Adipose tissue (tissue), 3 donors: ENCODE measurements at regions not wholly inside any gene's neighbourhood (a gene's known extent, or its start where the extent isn't known, plus 50 kb on each side); places are given as distances from the start of the nearest gene placed in this dataset.
"Not testable (repeated sequence)": the region's sequence is repeated elsewhere in the genome, so short reads cannot be mapped to it uniquely, and the experiment has no call there.

Source experiments
- H3K27ac ChIP-seq: one replicate; pipeline ENCODE4 v1.5.1; 2013; ENCODE audit warnings: low read depth, low read length
- WGBS, 3 donors: extraction: QIAGEN DNeasy Blood & Tissue Kit; methylation state at CpG; one replicate each; pipeline ENCODE4 v1.1.7; 2013; 5-methylcytosine and 5-hydroxymethylcytosine counted together
- donor health status: healthy with polysubstance abuse.
- donor health status: Bipolar disorder and iron deficiency.
- donor health status: healthy.

GRCh38 chr18:25553631-25554263 lies 201.8 kb upstream of the ZNF521 start:
- 75 to 95% (median 86%) methylated on average over 1 of the region's 1 CpG for WGBS, 3 donors
- H3K27ac ChIP-seq: no peak overlapping the region

GRCh38 chr18:25544546-25545287 lies 192.8 kb upstream of the ZNF521 start:
- no peak overlapping the region for H3K27ac ChIP-seq
- WGBS, 3 donors: 56 to 72% (median 58%) methylated on average over 2 of the region's 2 CpGs

GRCh38 chr18:25538175-25538922 lies 186.4 kb upstream of the ZNF521 start:
- H3K27ac ChIP-seq: no peak overlapping the region
- WGBS, 3 donors: 82 to 93% (median 92%) methylated on average over 7 of the region's 7 CpGs

- no peak overlapping the region for H3K27ac ChIP-seq
- WGBS, 3 donors: 62 to 90% (median 87%) methylated on average over 1 of the region's 1 CpG
These were observed 183.5 kb upstream of the ZNF521 start for GRCh38 chr18:25535495-25535894.

- no peak overlapping the region for H3K27ac ChIP-seq
- WGBS, 3 donors: 49 to 62% (median 61%) methylated on average over 1 of the region's 1 CpG
These were observed 182.4 kb upstream of the ZNF521 start for GRCh38 chr18:25534401-25534800.

DNA sequence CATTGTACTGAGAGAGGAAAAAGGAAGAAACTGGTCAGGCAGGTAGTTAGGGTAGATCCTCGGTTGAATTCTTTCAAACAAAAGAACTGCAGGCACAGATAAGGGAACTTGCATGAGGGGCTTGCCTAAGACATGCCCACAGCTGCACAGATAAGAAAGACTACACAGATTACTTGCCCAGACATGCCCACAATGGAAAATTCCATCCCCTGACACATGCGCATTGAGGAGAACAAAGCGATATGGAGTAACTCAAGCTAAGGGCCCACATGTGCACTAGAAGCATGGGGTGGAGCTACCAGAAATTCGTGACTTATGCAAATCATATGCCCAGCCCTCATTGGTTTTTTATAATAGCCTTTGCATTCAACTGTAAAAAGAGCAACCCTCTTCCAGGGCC lies 181.3 kb upstream of the ZNF521 start:
- no peak overlapping the region for H3K27ac ChIP-seq
- WGBS, 3 donors: 80 to 82% (median 82%) methylated on average over 4 of the region's 4 CpGs

- no peak overlapping the region for H3K27ac ChIP-seq
- WGBS, 3 donors: 64 to 84% (median 72%) methylated on average over 3 of the region's 3 CpGs
These were observed 179.2 kb upstream of the ZNF521 start for GRCh38 chr18:25531207-25531606.

DNA sequence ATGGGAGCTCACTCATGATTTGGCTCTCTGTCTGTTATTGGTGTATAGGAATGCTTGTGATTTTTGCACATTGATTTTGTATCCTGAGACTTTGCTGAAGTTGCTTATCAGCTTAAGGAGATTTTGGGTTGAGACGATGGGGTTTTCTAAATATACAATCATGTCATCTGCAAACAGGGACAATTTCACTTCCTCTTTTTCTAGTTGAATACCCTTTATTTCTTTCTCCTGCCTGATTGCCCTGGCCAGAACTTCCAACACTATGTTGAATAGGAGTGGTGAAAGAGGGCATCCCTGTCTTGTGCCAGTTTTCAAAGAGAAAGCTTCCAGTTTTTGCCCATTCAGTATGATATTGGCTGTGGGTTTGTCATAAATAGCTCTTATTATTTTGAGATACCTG lies 173.8 kb upstream of the ZNF521 start:
- H3K27ac ChIP-seq: not testable (repeated sequence)
- WGBS, 3 donors: 54 to 70% (median 60%) methylated on average over 1 of the region's 1 CpG

DNA sequence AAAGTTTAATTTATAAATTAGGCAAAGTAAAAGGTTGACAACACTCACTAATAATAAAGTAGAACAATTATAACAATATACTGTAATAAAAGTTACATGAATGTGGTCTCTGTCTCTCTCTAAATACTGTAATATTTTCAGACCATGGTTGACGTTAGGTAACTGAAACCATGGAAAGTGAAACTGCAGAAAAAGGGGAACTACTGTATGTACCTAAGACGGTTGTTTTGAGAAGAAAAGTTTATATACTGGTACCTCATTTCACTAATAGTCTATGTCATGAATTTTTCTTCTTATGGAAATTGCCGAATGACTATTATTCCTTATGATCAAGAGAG lies 166.7 kb upstream of the ZNF521 start:
- WGBS, 3 donors: 45 to 69% (median 46%) methylated on average over 3 of the region's 3 CpGs
- no peak overlapping the region for H3K27ac ChIP-seq

DNA sequence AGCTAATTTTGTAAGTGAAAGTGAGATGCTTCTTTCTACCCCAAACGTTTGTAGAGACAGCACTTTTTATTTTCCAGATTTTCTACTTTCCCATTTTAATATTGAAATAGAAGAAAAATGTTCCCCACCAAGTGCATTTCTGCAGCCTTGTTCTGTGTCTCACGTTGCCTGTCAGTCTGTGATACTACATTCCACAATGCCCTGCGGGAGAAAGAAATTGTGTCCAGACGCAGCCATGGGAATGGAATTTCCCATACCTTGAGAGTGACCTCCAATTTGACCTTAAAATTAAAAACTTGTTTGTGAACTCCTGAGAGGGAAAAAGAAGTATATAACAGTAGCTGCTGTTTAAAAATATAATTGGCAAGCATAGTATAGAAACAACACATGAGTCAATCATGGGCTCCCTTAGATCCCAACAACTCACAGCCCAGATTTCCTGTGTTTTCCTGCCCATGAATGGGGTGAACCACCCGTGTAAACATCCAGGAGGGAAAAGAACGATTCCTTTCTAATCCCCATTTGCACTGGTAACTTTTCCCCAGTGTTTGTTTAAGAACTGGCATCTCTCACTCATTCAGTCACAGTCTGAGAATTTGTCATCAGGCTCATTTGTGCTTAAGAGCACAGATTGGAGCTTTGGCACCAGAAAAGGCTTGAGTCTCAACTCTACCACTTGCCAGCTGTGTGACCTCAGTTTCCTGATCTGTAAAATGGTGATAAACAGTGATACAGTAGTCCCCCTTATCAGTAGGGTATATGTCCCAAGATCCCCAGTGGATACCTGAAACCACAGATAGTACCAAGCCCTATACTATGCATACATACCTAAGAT lies 166.1 kb upstream of the ZNF521 start:
- WGBS, 3 donors: 12 to 50% (median 40%) methylated on average over 6 of the region's 6 CpGs
- no peak overlapping the region for H3K27ac ChIP-seq

- WGBS, 3 donors: 32 to 88% (median 87%) methylated on average over 7 of the region's 7 CpGs
- H3K27ac ChIP-seq: no peak overlapping the region
These were observed 165.0 kb upstream of the ZNF521 start for GRCh38 chr18:25516747-25517498.

DNA sequence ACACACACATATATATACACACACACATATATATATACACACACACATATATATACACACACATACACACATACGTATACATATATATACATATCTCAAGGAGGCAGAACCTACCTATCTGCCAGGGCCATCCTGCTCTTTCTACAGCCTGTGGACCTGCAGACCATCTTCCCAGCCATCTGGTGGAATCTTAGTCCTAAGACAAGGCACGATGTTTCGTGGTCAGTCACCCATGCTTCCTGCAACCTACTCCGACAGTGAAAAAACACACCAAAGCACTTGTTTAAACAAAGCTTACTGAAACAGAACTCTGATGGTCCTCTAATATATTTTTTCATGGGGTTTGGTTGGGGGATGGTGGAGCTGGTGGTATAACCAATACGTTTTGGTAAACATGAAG lies 164.2 kb upstream of the ZNF521 start:
- 59 to 74% (median 70%) methylated on average over 5 of the region's 5 CpGs for WGBS, 3 donors

GRCh38 chr18:25510096-25510495 lies 158.1 kb upstream of the ZNF521 start:
- WGBS, 3 donors: 60 to 74% (median 66%) methylated on average over 2 of the region's 2 CpGs
- H3K27ac ChIP-seq: no peak overlapping the region

More for the DNA sequence above, 164.2 kb upstream of the ZNF521 start:
- no peak overlapping the region for H3K27ac ChIP-seq

DNA sequence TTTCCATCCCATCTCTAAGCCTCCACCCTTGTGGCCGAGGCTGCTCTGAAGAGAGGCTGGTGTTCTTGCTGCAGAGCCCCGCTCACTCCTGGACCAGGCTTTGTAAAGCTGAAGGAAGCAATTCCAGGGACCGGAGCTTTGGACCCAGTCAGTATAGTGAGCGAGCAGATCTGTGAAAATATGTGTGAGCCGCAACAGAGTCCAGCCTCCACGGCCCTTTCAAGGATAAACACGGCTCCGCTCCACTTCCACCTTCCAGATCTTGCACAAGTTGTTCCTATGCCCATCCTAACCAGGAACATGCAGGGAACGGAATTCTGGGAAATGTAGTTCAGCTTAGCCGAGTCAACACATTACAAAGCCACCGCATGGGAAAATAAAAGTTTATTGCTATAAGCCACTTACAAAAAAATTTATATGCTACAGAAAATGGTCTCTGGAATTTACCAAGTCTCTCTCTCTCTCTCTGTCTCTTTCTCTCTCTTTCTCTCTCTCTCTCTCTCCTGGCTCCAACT lies 151.7 kb upstream of the ZNF521 start:
- H3K27ac ChIP-seq: no peak overlapping the region
- WGBS, 3 donors: 6 to 9% (median 7%) methylated on average over 11 of the region's 11 CpGs

DNA sequence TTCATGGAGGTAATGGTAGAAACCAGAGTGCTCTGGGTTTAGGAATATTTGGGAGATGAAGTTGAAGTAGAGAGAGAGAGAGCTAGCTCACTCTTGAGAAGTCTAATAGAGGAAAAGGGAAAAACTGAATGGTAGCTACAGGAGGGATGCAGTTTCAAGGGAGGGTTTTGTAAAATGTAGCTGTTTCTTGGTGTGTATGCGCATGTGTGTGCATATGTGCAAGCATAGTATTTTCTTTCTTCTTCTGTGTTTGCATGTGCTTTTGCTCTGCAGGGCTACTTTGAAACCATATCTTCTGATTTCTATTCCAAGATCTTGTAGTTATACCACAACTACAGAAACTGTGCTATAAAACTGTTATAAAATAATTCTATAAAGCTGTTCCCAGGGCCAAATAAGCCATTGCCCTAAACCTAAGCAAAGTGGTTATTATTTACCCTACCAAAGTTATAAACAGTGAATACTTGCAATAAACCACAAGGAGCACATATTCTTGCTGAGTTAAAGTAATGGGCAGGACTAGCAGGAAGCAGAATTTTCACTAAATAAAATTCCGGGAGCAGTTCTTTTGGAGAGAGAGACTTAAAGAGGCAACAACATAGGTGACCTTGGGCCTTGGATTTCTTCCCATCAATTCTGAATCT lies 145.3 kb upstream of the ZNF521 start:
- 83 to 92% (median 90%) methylated on average over 2 of the region's 2 CpGs for WGBS, 3 donors

GRCh38 chr18:25496544-25496943 lies 144.6 kb upstream of the ZNF521 start:
- H3K27ac ChIP-seq: no peak overlapping the region
- 37 to 63% (median 39%) methylated on average over 2 of the region's 2 CpGs for WGBS, 3 donors

More for the DNA sequence above, 145.3 kb upstream of the ZNF521 start:
- H3K27ac ChIP-seq: no peak overlapping the region

DNA sequence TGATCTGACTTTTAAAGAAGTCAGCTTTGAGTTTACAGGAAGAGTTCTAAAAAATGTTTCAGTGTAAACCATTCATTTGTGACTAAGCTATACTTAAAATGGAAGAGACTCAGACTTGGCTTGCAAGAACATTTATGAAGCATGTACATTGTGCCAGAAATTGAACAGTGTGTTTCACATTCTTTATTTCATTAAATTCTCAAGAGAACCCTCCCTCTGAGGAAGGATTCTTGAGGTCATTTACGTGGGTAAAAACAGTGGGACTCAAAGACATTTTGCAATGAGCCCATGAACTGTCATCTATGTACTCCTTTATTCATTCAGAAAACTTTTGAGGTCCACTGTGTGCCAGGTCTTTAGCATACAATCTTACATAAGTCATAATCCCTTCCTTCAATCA lies 143.6 kb upstream of the ZNF521 start:
- no peak overlapping the region for H3K27ac ChIP-seq
- WGBS, 3 donors: 24 to 65% (median 49%) methylated on average over 1 of the region's 1 CpG
